Prostate gland (tissue), 2 donors: ENCODE measurements at regions not wholly inside any gene's neighbourhood (a gene's known extent, or its start where the extent isn't known, plus 50 kb on each side); places are given as distances from the start of the nearest gene placed in this dataset.

Source experiments
- POLR2A ChIP-seq: fragments of 450-650 bp; IDR thresholded peaks from one replicate; pipeline ENCODE4 v1.6.1; 2016; ENCODE audit warnings: antibody characterized with exemption, mild to moderate bottlenecking
- TF ChIP-seq, protein P1 (sequence below), 4 experiments: fragments of 200-600 bp in 2 of 4; fragments of 450-650 bp in 2 of 4; sonication (generic) in 2 of 4; IDR thresholded peaks; 1 replicate in 3 of 4; 2 replicates in 1 of 4; pipeline ENCODE4 v1.5.1; 2016 to 2019; ENCODE audit warnings: antibody characterized with exemption in 4 of 4, mild to moderate bottlenecking in 2 of 4, moderate library complexity in 2 of 4

GRCh38 chr1:198879711-198880306, 241.0 kb downstream of the PTPRC start:
- TF ChIP-seq, protein P1, sequence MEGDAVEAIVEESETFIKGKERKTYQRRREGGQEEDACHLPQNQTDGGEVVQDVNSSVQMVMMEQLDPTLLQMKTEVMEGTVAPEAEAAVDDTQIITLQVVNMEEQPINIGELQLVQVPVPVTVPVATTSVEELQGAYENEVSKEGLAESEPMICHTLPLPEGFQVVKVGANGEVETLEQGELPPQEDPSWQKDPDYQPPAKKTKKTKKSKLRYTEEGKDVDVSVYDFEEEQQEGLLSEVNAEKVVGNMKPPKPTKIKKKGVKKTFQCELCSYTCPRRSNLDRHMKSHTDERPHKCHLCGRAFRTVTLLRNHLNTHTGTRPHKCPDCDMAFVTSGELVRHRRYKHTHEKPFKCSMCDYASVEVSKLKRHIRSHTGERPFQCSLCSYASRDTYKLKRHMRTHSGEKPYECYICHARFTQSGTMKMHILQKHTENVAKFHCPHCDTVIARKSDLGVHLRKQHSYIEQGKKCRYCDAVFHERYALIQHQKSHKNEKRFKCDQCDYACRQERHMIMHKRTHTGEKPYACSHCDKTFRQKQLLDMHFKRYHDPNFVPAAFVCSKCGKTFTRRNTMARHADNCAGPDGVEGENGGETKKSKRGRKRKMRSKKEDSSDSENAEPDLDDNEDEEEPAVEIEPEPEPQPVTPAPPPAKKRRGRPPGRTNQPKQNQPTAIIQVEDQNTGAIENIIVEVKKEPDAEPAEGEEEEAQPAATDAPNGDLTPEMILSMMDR (IDR thresholded peaks at IDR 0.05), result no peak
- no peak for TF ChIP-seq POLR2A
